IMR-90 (cell line): ENCODE measurements at regions not wholly inside any gene's neighbourhood (a gene's known extent, or its start where the extent isn't known, plus 50 kb on each side); places are given as distances from the start of the nearest gene placed in this dataset.

Source experiments
- ATAC-seq: fragments of 200-7000 bp; cut with Tn5 transposase; 2 replicates; pipeline ENCODE4 v1.9.1; 2020; ENCODE audit warnings: low read depth, mild to moderate bottlenecking, moderate library complexity
- BruUV-seq: library from RNA; stranded (reverse); fragments of 400-500 nt; replicated peaks from 2 replicates; lab custom pipeline; 2021; lab: Mats Ljungman, UMichigan
- CTCF ChIA-PET: fragments of 300-600 bp; formaldehyde crosslinking; extraction: SDS; loops from one replicate; lab custom pipeline; 2021; ENCODE audit warnings: antibody characterized with exemption; lab: Yijun Ruan, JAX
- POLR2A ChIA-PET: fragments of 300-600 bp; sonication (Branson Sonifier 250); formaldehyde crosslinking; loops from one replicate; lab custom pipeline; 2022; ENCODE audit warnings: antibody characterized with exemption; ENCODE audit not compliant: unreplicated experiment; lab: Charles Lee
- DNase-seq: peaks from one replicate; pipeline ENCODE4 v3.0.0; 2013
- H2AFZ ChIP-seq: replicated peaks from 2 replicates; pipeline ENCODE3; 2013; ENCODE audit warnings: low read length, mild to moderate bottlenecking; ENCODE audit not compliant: poor library complexity
- H2AK5ac ChIP-seq: 2 replicates; pipeline ENCODE4 v1.6.1; 2013; ENCODE audit warnings: low read depth, low read length, inconsistent platforms
- H2AK9ac ChIP-seq: replicated peaks from 2 replicates; pipeline ENCODE3; 2013; ENCODE audit warnings: mild to moderate bottlenecking, low read depth, low read length, moderate library complexity; ENCODE audit not compliant: poor library complexity
- H2BK120ac ChIP-seq: 2 replicates; pipeline ENCODE4 v1.6.1; 2013; ENCODE audit warnings: low read depth, low read length, inconsistent platforms
- H2BK15ac ChIP-seq: 3 replicates; pipeline ENCODE4 v1.6.1; 2013; ENCODE audit warnings: low read depth, low read length, inconsistent platforms
- H2BK20ac ChIP-seq: 2 replicates; pipeline ENCODE4 v1.6.1; 2013; ENCODE audit warnings: low read depth, mild to moderate bottlenecking, inconsistent platforms, low read length, moderate library complexity
- H2BK5ac ChIP-seq: 2 replicates; pipeline ENCODE4 v1.6.1; 2013; ENCODE audit warnings: mild to moderate bottlenecking, low read depth, low read length, inconsistent platforms; ENCODE audit not compliant: poor library complexity, severe bottlenecking
- H3K14ac ChIP-seq: replicated peaks from 2 replicates; pipeline ENCODE4 v1.6.1; 2013; ENCODE audit warnings: low read depth, low read length, inconsistent platforms
- H3K18ac ChIP-seq: 2 replicates; pipeline ENCODE4 v1.6.1; 2013; ENCODE audit warnings: low read depth, low read length, control low read depth
- H3K23ac ChIP-seq: 2 replicates; pipeline ENCODE4 v1.6.1; 2013; ENCODE audit warnings: low read depth, low read length, inconsistent platforms
- H3K27ac ChIP-seq: 2 replicates; pipeline ENCODE4 v1.5.1; 2013; ENCODE audit warnings: mild to moderate bottlenecking, control low read depth, low read length; ENCODE audit not compliant: insufficient read depth
- H3K27me3 ChIP-seq: 2 replicates; pipeline ENCODE4 v1.6.1; 2013; ENCODE audit warnings: low read length; ENCODE audit not compliant: control insufficient read depth, insufficient read depth
- H3K36me3 ChIP-seq: 2 replicates; pipeline ENCODE4 v1.6.1; 2013; ENCODE audit warnings: low read length, mixed read lengths; ENCODE audit not compliant: control insufficient read depth, insufficient read depth
- H3K4ac ChIP-seq: 2 replicates; pipeline ENCODE4 v1.6.1; 2013; ENCODE audit warnings: low read depth, low read length, inconsistent platforms
- H3K4me1 ChIP-seq: 2 replicates; pipeline ENCODE4 v1.6.1; 2013; ENCODE audit warnings: low read length, mixed read lengths; ENCODE audit not compliant: control insufficient read depth, insufficient read depth
- H3K4me2 ChIP-seq: 2 replicates; pipeline ENCODE4 v1.6.1; 2013; ENCODE audit warnings: low read depth, mild to moderate bottlenecking, control low read depth, low read length, moderate library complexity
- H3K4me3 ChIP-seq: 2 replicates; pipeline ENCODE4 v1.5.1; 2013; ENCODE audit warnings: low read depth, mild to moderate bottlenecking, control low read depth, low read length, moderate library complexity; ENCODE audit not compliant: insufficient read depth
- H3K56ac ChIP-seq: 2 replicates; pipeline ENCODE4 v1.6.1; 2013; ENCODE audit warnings: low read length, inconsistent platforms; ENCODE audit not compliant: insufficient read depth; ENCODE audit errors: extremely low read depth
- H3K79me1 ChIP-seq, 2 experiments: 2 replicates each; pipeline ENCODE4 v1.6.1; 2013; ENCODE audit warnings: low read length in 2 of 2, inconsistent platforms in 1 of 2, low read depth in 1 of 2
- H3K9ac ChIP-seq: 2 replicates; pipeline ENCODE4 v1.6.1; 2013; ENCODE audit warnings: low read depth, low read length, control low read depth
- H3K9me1 ChIP-seq: 2 replicates; pipeline ENCODE4 v1.6.1; 2013; ENCODE audit warnings: low read length, inconsistent platforms; ENCODE audit not compliant: insufficient read depth
- H3K9me3 ChIP-seq: 2 replicates; pipeline ENCODE4 v1.6.1; 2013; ENCODE audit warnings: low read length; ENCODE audit not compliant: control insufficient read depth, insufficient read depth
- H4K20me1 ChIP-seq: 2 replicates; pipeline ENCODE4 v1.6.1; 2013; ENCODE audit warnings: low read length, inconsistent platforms; ENCODE audit not compliant: insufficient read depth
- H4K5ac ChIP-seq: 2 replicates; pipeline ENCODE4 v1.6.1; 2013; ENCODE audit warnings: mild to moderate bottlenecking, low read depth, low read length, control low read depth
- H4K8ac ChIP-seq, 2 experiments: 2 replicates each; pipeline ENCODE4 v1.6.1; 2013; ENCODE audit warnings: low read depth in 2 of 2, low read length in 2 of 2, control low read depth in 1 of 2, inconsistent platforms in 1 of 2
- H4K91ac ChIP-seq: 2 replicates; pipeline ENCODE4 v1.6.1; 2013; ENCODE audit warnings: low read depth, low read length, inconsistent platforms; ENCODE audit not compliant: insufficient read depth
- BHLHE40 ChIP-seq: fragments of 150-350 bp; IDR thresholded peaks from 2 replicates; pipeline ENCODE4 v1.6.1; 2016; ENCODE audit warnings: mild to moderate bottlenecking, low read depth, low read length
- CHD1 ChIP-seq: IDR thresholded peaks from 2 replicates; pipeline ENCODE4 v1.6.1; 2012; ENCODE audit warnings: low read depth, low read length, improper control_type of control experiment
- FOS ChIP-seq: fragments of 150-350 bp; IDR thresholded peaks from 2 replicates; pipeline ENCODE4 v1.6.1; 2016; ENCODE audit warnings: low read depth, low read length
- MAFK ChIP-seq: IDR thresholded peaks from 2 replicates; pipeline ENCODE4 v1.6.1; 2012; ENCODE audit warnings: low read depth, low read length, improper control_type of control experiment
- MAZ ChIP-seq: IDR thresholded peaks from 2 replicates; pipeline ENCODE4 v1.6.1; 2012; ENCODE audit warnings: low read depth, mild to moderate bottlenecking, low read length, improper control_type of control experiment, moderate library complexity, borderline replicate concordance
- MXI1 ChIP-seq: IDR thresholded peaks from 2 replicates; pipeline ENCODE4 v1.6.1; 2012; ENCODE audit warnings: low read depth, mild to moderate bottlenecking, low read length, moderate library complexity, borderline replicate concordance
- NFE2L2 ChIP-seq: fragments of 150-350 bp; IDR thresholded peaks from 2 replicates; pipeline ENCODE4 v1.6.1; 2016; ENCODE audit warnings: low read depth, mild to moderate bottlenecking, low read length
- POLR2A ChIP-seq: IDR thresholded peaks from 2 replicates; pipeline ENCODE4 v1.6.1; 2012; ENCODE audit warnings: mild to moderate bottlenecking, low read depth, low read length
- RAD21 ChIP-seq: IDR thresholded peaks from 2 replicates; pipeline ENCODE4 v1.6.1; 2012; ENCODE audit warnings: low read length, improper control_type of control experiment
- RCOR1 ChIP-seq: IDR thresholded peaks from 2 replicates; pipeline ENCODE4 v1.6.1; 2012; ENCODE audit warnings: mild to moderate bottlenecking, low read length, improper control_type of control experiment; ENCODE audit not compliant: insufficient replicate concordance
- RFX5 ChIP-seq: IDR thresholded peaks from 2 replicates; pipeline ENCODE4 v1.8.0; 2012; ENCODE audit warnings: low read depth, mild to moderate bottlenecking, low read length, moderate library complexity
- SMC3 ChIP-seq: fragments of 150-350 bp; IDR thresholded peaks from 2 replicates; pipeline ENCODE4 v1.6.1; 2016; ENCODE audit warnings: low read depth, mild to moderate bottlenecking, antibody characterized with exemption, low read length, moderate library complexity
- WGBS, 2 experiments: methylation state at CpG; one replicate each; pipeline versions ENCODE4 v1.1.5 to v1.1.7; 2013; ENCODE audit warnings: missing lambda C conversion rate in 2 of 2; ENCODE audit not compliant: insufficient read length in 1 of 2; ENCODE audit errors: extremely low coverage in 2 of 2; 5-methylcytosine and 5-hydroxymethylcytosine counted together
- dilution Hi-C: fragments of 300-500 bp; cut with HindIII; formaldehyde crosslinking; loops from one replicate; pipeline ENCODE4 v1.14.3; 2018; ENCODE audit warnings: low sequenced_read_pairs; ENCODE audit not compliant: unreplicated experiment
- in situ Hi-C: fragments of 300-500 bp; cut with MboI; formaldehyde crosslinking; loops from 3 replicates; pipeline ENCODE4 v1.14.3; 2019; ENCODE audit warnings: low sequenced_read_pairs, inconsistent platforms, mixed read lengths
- intact Hi-C: fragments of 100-400 bp; cut with micrococcal nuclease; formaldehyde crosslinking; loops from 2 replicates; pipeline ENCODE4 v1.10.0; 2022
- TF ChIP-seq, protein P1 (sequence below): fragments of 150-350 bp; IDR thresholded peaks from 2 replicates; pipeline ENCODE4 v1.6.1; 2017; ENCODE audit warnings: mild to moderate bottlenecking, antibody characterized with exemption, low read length, low read depth
- TF ChIP-seq, protein P2 (sequence below): fragments of 150-350 bp; IDR thresholded peaks from 2 replicates; pipeline ENCODE4 v1.6.1; 2016; ENCODE audit warnings: low read depth, mild to moderate bottlenecking, low read length, moderate library complexity, borderline replicate concordance
- TF ChIP-seq, protein P3 (sequence below): conservative IDR thresholded peaks from 2 replicates; pipeline ENCODE4 v1.5.1; 2012; ENCODE audit warnings: mild to moderate bottlenecking, low read depth, low read length, improper control_type of control experiment

DNA sequence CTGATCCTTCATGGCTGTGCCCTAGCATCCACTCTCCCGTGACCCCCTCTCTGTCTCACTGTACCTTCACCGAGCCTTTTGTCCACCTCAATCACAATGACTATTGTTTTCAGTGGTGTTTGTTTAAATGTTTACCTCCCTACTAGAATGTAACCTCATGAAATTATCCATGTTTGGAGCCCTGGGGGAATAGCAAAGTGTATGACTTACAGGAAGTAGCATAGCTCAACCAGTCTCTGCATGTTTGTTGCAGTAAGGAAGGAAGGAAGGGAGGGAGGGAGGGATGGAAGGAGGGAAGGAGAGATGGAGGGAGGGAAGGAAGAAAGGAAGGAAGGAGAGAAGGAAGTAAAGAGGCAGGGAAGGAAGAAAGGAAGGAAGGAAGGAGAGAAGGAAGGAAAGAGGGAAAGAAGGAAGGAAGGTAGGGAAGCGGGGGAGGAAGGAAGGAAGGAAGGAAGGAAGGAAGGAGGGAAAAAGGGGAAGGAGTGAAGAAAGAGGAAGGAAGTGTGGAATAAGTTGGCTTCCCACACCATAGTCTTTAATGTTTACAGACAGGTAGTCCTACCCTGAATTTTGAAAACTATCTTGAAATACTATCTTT lies 421.4 kb downstream of the COG6 start:
- dilution Hi-C loops, result no loop called here
- H3K27ac ChIP-seq, result no peak overlapping the region
- no peak overlapping the region for H2AK5ac ChIP-seq
- no peak overlapping the region for H2BK15ac ChIP-seq
- H4K20me1 ChIP-seq, result no peaks in the 10 kb centered on the region
- no peaks in the 10 kb centered on the region; the same call in 1 of the 2 replicates for H3K9me1 ChIP-seq
- H2AK9ac ChIP-seq, result no peak overlapping the region
- H2BK20ac ChIP-seq, result no peak overlapping the region
- H2AFZ ChIP-seq, result no peak overlapping the region
- POLR2A ChIA-PET, result no interaction called here
- H3K18ac ChIP-seq, result no peak overlapping the region
- H3K4me1 ChIP-seq, result no peaks in the 10 kb centered on the region
- BruUV-seq, result no TSS peak
- no peak overlapping the region for H3K14ac ChIP-seq
- TF ChIP-seq FOS, result no peak
- TF ChIP-seq, protein P1, sequence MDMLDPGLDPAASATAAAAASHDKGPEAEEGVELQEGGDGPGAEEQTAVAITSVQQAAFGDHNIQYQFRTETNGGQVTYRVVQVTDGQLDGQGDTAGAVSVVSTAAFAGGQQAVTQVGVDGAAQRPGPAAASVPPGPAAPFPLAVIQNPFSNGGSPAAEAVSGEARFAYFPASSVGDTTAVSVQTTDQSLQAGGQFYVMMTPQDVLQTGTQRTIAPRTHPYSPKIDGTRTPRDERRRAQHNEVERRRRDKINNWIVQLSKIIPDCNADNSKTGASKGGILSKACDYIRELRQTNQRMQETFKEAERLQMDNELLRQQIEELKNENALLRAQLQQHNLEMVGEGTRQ, result no peak
- TF ChIP-seq MAZ, result no peak
- TF ChIP-seq, protein P2, sequence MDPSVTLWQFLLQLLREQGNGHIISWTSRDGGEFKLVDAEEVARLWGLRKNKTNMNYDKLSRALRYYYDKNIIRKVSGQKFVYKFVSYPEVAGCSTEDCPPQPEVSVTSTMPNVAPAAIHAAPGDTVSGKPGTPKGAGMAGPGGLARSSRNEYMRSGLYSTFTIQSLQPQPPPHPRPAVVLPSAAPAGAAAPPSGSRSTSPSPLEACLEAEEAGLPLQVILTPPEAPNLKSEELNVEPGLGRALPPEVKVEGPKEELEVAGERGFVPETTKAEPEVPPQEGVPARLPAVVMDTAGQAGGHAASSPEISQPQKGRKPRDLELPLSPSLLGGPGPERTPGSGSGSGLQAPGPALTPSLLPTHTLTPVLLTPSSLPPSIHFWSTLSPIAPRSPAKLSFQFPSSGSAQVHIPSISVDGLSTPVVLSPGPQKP, result no peak
- TF ChIP-seq SMC3, result no peak
- TF ChIP-seq NFE2L2, result no peak
- no peak for TF ChIP-seq MXI1
- TF ChIP-seq BHLHE40, result no peak
- no peak for TF ChIP-seq MAFK
- TF ChIP-seq, protein P3, sequence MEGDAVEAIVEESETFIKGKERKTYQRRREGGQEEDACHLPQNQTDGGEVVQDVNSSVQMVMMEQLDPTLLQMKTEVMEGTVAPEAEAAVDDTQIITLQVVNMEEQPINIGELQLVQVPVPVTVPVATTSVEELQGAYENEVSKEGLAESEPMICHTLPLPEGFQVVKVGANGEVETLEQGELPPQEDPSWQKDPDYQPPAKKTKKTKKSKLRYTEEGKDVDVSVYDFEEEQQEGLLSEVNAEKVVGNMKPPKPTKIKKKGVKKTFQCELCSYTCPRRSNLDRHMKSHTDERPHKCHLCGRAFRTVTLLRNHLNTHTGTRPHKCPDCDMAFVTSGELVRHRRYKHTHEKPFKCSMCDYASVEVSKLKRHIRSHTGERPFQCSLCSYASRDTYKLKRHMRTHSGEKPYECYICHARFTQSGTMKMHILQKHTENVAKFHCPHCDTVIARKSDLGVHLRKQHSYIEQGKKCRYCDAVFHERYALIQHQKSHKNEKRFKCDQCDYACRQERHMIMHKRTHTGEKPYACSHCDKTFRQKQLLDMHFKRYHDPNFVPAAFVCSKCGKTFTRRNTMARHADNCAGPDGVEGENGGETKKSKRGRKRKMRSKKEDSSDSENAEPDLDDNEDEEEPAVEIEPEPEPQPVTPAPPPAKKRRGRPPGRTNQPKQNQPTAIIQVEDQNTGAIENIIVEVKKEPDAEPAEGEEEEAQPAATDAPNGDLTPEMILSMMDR, result no peak
- no peak for TF ChIP-seq RFX5
- no peak for TF ChIP-seq CHD1
- TF ChIP-seq RAD21, result no peak
- no peak for TF ChIP-seq POLR2A
- no peak for TF ChIP-seq RCOR1
- in situ Hi-C loops, result loop anchor here (5.0 kb wide), 1 partner anchor 605 kb away; no protein-coding TSS in a partner anchor
- H3K36me3 ChIP-seq, result no peaks in the 10 kb centered on the region
- H3K4me3 ChIP-seq, result no peak overlapping the region
- H2BK120ac ChIP-seq, result no peak overlapping the region
- no peak overlapping the region for H3K4ac ChIP-seq
- no peak overlapping the region for H4K8ac ChIP-seq
- no peak overlapping the region for H2BK5ac ChIP-seq
- ATAC-seq (no peak), DNase-seq (no peak)
- H3K9me3 ChIP-seq, result no peaks in the 10 kb centered on the region
- H3K4me2 ChIP-seq, result no peak overlapping the region
- H3K56ac ChIP-seq, result no peak overlapping the region
- no peaks in the 10 kb centered on the region for H3K79me1 ChIP-seq
- H4K91ac ChIP-seq, result no peak overlapping the region
- H4K5ac ChIP-seq, result no peak overlapping the region
- intact Hi-C loops, result no loop called here
- CTCF ChIA-PET, result no interaction called here
- H3K27me3 ChIP-seq, result no peaks in the 10 kb centered on the region
- H3K23ac ChIP-seq, result no peak overlapping the region
- no peak overlapping the region for H3K9ac ChIP-seq
- WGBS, 2 experiments, result no CpG with 5 or more reads among the region's 3 CpGs
